Right hindlimb (tissue), 1 donor: ENCODE measurements at regions not wholly inside any gene's neighbourhood (a gene's known extent, or its start where the extent isn't known, plus 50 kb on each side); places are given as distances from the start of the nearest gene placed in this dataset.

Source experiments
- DNase-seq: peaks from one replicate; pipeline ENCODE4 v3.0.0-alpha.2; 2018

GRCh38 chr4:136918772-136919171, 613.5 kb downstream of the PCDH18 start:
- DNase-seq = no peak

GRCh38 chr4:136917312-136918110, 614.8 kb downstream of the PCDH18 start:
- DNase-seq = no peak

- DNase-seq = no peak
Measured at GRCh38 chr4:136909626-136910025, 622.7 kb downstream of the PCDH18 start.

- no peak for DNase-seq
Measured at GRCh38 chr4:136908122-136908521, 624.2 kb downstream of the PCDH18 start.

GRCh38 chr4:136900696-136901095, 631.6 kb downstream of the PCDH18 start:
- no peak for DNase-seq

GRCh38 chr4:136898590-136899248, 633.6 kb downstream of the PCDH18 start:
- no peak for DNase-seq

- no peak for DNase-seq
Measured at GRCh38 chr4:136893573-136893972, 638.7 kb downstream of the PCDH18 start.

- no peak for DNase-seq
Measured at GRCh38 chr4:136881666-136882065, 650.6 kb downstream of the PCDH18 start.

GRCh38 chr4:136873555-136873954, 658.7 kb downstream of the PCDH18 start:
- no peak for DNase-seq

GRCh38 chr4:136867465-136867864, 664.8 kb downstream of the PCDH18 start:
- DNase-seq = no peak

- DNase-seq = no peak
Measured at GRCh38 chr4:136865526-136865925, 666.8 kb downstream of the PCDH18 start.

- peak; percentile 50 for DNase-seq
Measured at GRCh38 chr4:136864604-136865185, 667.6 kb downstream of the PCDH18 start.

GRCh38 chr4:136863756-136864155, 668.5 kb downstream of the PCDH18 start:
- DNase-seq = peak; percentile 21

- no peak for DNase-seq
Measured at GRCh38 chr4:136862653-136863052, 669.6 kb downstream of the PCDH18 start.

- no peak for DNase-seq
Measured at GRCh38 chr4:136861091-136861490, 671.2 kb downstream of the PCDH18 start.

- no peak for DNase-seq
Measured at GRCh38 chr4:136858903-136859302, 673.4 kb downstream of the PCDH18 start.

GRCh38 chr4:136855886-136856285, 676.4 kb downstream of the PCDH18 start:
- no peak for DNase-seq

- no peak for DNase-seq
Measured at GRCh38 chr4:136850446-136850845, 681.8 kb downstream of the PCDH18 start.

GRCh38 chr4:136847881-136848621, 684.2 kb downstream of the PCDH18 start:
- no peak for DNase-seq

- DNase-seq = no peak
Measured at GRCh38 chr4:136841526-136841925, 690.8 kb downstream of the PCDH18 start.

- no peak for DNase-seq
Measured at GRCh38 chr4:136838607-136839006, 693.7 kb downstream of the PCDH18 start.

GRCh38 chr4:136831553-136831952, 700.7 kb downstream of the PCDH18 start:
- no peak for DNase-seq

- no peak for DNase-seq
Measured at GRCh38 chr4:136829280-136829679, 703.0 kb downstream of the PCDH18 start.
